GM19239 (cell line): ENCODE measurements at regions not wholly inside any gene's neighbourhood (a gene's known extent, or its start where the extent isn't known, plus 50 kb on each side); places are given as distances from the start of the nearest gene placed in this dataset.

Source experiments
- DNase-seq: peaks from one replicate; pipeline ENCODE4 v3.0.0; 2011; ENCODE audit warnings: low spot score; ENCODE audit not compliant: insufficient read length
- FAIRE-seq: peaks from 2 replicates; lab custom pipeline; 2011; peaks lifted over from hg19 to GRCh38; lab: Jason Lieb, UNC

DNA sequence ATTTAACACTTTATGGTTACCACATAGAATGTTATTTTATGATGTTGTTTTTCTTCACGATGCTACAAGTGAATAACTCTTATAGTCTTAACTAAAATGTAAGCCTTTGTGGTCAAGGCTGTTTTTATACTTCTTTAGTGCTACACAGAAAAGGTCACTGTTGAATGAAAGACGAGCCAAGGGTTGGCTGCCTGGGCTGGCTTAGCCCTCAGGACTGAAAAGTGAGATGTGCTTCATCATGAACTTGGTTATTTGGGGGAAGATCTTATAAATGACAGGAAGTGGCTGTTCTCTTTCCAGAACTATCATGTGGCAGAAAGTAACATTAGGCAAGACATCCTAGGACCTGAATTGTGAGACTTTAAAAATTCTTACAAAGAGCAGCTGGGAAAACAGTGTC lies 404.0 kb downstream of the BTBD3 start:
- DNase-seq (no peak), FAIRE-seq (no peak)

- DNase-seq (no peak), FAIRE-seq (no peak)
Observed at GRCh38 chr20:12327205-12327604, 409.5 kb downstream of the BTBD3 start.

DNA sequence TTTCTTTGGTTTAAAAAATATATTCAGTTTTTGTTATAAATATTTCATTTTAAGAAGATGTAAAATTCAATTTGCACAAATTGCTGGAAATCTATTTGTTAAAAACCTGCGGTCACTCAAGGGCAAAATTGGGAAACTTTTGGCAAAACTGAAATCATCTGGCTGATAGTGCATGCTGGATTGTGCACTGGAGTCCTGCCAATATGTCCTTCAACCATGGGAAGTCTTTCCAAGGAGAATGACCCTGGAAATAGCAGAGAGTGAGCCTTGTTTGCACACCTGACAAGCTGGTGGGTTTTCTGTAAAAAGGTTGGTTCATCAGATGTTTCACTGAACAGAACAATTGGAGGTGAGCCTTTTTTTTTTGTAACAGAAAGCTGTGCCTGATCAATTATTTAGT lies 413.5 kb downstream of the BTBD3 start:
- no peak for DNase-seq

GRCh38 chr20:12337601-12338000 lies 419.9 kb downstream of the BTBD3 start:
- FAIRE-seq: no peak

More for the DNA sequence above, 413.5 kb downstream of the BTBD3 start:
- no peak for FAIRE-seq

GRCh38 chr20:12345978-12346377 lies 428.3 kb downstream of the BTBD3 start:
- no peak for FAIRE-seq
- no peak for DNase-seq

More at GRCh38 chr20:12337601-12338000, 419.9 kb downstream of the BTBD3 start:
- DNase-seq: no peak

DNA sequence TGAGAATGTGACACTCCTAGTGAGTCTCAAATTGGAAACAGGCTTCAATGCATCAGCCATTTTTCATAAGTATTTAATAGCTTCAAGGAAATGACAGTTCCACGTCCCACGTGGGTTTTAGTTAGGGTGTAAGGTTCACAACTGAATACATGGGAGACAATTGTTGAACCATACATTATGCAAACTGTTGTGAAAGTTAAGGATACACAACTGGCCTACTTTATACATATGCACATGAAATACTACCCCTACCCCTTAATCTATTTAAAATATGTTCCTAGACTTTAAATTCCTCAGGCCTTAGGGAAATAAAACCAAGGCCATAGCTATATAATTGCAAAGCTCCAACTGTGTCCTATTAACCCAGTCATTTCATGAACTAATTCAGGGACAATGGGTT lies 436.1 kb downstream of the BTBD3 start:
- FAIRE-seq (no peak), DNase-seq (no peak)

DNA sequence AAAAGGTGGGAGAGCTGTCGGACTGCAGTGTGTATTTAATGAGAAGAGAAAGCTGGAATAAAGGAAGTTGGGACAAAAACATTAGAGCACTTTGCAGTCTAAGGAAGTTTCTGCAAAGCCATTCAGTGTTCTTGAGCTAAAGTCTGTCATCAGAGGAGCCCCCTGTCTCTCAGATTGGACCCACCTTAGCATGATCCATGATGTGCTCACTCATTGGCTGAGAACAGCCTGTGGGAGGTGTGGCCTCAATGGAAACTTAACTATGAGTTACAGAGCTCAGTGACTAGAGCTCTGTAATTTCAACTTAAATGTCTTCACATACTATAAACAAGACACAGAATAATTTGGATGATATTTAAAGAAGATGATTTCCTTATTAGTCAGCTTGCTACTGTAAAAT lies 437.0 kb downstream of the BTBD3 start:
- FAIRE-seq: no peak
- no peak for DNase-seq

GRCh38 chr20:12355185-12355584 lies 437.5 kb downstream of the BTBD3 start:
- no peak for DNase-seq
- no peak for FAIRE-seq

DNA sequence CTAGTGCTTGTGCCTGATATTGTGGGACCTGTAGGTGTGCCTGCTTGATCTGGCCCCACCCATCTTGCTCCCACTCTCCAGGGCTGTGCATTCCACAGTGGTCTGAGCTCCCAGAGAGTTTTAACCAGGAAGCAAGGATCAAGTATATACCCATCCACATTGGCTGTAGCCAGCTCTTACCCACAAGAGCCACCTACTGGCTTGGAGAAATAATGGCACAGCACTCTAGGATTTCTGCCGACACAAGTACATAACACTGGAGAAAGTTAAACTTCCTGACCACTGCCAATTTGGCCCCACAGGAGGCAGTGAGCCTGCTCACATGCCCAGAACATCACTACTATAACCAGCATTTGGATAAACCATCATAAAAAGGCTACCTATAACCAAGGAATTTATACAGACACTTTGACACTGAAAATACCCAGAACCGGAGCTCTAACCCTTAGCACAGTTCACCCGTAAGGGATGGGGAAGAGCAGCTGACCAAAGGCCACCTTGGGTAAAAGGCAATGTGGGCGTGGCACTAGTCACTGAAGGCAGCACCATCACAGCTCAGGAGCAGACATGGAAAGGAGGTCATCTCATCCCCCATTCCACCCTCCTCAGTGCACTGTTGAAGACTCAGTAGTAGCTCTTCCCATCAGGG lies 440.4 kb downstream of the BTBD3 start:
- FAIRE-seq (no peak), DNase-seq (no peak)

- DNase-seq (no peak), FAIRE-seq (no peak)
Observed at GRCh38 chr20:12358655-12359009, 440.9 kb downstream of the BTBD3 start.

- FAIRE-seq (no peak), DNase-seq (no peak)
Observed at GRCh38 chr20:12371990-12372389, 454.3 kb downstream of the BTBD3 start.

DNA sequence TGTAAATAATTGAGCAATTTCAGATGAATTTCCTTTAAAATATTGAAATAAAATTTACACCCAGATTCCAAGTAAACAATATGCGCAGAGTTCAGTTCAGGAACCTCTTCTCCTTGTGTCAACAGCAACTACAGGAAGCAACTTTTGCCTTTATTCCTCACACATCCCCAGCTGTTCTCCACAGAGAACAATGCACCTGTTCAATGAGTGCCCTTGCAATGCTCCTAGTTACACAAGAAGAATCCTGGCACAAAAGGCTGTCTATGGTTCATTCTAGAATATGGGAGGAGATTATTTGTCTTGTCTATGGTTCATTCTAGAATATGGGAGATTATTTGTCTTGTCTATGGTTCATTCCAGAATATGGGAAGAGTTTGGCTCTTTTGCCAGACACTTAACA lies 454.9 kb downstream of the BTBD3 start:
- FAIRE-seq (no peak), DNase-seq (no peak)

DNA sequence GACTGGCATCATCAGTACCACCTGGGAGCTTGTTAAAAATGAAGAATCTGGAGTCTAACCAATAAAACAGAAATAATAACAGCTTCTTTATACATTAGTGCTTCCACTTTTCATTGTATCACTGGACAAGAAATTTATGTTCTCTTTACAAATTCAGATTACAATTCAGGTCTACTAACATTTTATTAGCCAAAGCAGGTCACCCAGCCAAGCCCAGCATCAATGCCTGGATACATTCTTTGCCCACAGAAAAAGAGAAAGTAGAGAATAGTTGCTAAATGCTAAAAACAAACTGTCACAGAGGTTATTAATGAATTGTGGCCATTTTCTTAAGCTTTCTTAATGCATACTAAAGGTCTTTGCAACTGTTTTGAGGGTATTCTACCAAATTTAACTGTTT lies 458.3 kb downstream of the BTBD3 start:
- FAIRE-seq: no peak
- no peak for DNase-seq

GRCh38 chr20:12383821-12384220 lies 466.1 kb downstream of the BTBD3 start:
- DNase-seq (no peak), FAIRE-seq (no peak)

GRCh38 chr20:12386821-12387220 lies 469.1 kb downstream of the BTBD3 start:
- FAIRE-seq (no peak), DNase-seq (no peak)

- DNase-seq: no peak
- FAIRE-seq: no peak
Observed at GRCh38 chr20:12391099-12391498, 473.4 kb downstream of the BTBD3 start.

- FAIRE-seq (no peak), DNase-seq (no peak)
Observed at GRCh38 chr20:12394786-12395185, 477.1 kb downstream of the BTBD3 start.

- DNase-seq: no peak
- FAIRE-seq: no peak
Observed at GRCh38 chr20:12395353-12395752, 477.7 kb downstream of the BTBD3 start.

DNA sequence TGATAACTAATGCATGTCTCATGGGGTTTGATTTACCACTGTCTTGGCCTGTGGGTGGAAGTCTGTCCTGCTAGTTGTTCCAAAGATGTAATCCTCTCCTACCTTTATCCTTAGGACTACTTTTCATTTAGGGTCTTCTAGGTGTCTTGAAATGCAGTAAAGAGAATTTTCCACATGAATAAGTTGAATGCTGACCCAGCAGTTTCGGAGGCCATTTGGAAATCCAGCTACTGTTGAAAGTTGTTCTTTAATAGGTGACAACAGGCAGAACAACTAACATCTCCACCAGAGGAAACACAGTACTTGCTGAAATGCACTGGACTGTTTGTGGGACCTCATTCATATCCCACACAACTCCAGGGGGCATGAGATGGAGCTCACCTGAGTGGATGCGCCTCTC lies 478.1 kb downstream of the BTBD3 start:
- DNase-seq (no peak), FAIRE-seq (no peak)

DNA sequence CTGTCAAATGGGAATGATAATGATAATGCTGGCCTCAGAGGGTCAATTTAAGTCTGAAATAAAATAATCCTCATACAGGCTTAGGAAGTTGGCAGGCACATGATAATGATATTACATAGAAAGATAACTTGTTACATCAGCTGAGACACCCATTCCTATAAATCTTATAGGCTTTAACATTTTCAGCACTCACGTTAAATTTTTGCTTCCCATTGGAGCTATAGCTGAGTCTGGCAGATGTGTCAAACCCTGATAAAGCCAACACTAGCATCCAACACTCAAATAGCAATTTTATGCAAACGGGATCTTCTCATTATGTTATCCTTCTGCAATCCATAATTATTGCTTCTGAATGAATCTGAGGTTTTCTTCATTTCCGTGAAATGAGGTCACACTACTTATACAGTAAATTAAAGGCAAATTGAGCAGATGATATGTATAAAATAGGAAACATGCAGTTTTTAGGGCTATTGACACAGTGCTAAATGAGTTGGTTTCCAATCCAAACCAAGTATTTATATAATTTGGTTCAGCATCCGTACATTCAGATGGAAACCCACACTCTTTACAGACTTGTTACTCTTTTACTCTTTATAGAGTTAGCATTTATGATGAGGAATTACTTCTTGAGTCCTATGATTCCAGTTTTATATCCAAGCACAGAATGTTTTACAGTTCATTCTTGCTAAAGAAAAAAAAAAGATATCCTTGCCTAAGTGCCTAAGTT lies 481.6 kb downstream of the BTBD3 start:
- FAIRE-seq (no peak), DNase-seq (no peak)

- DNase-seq: no peak
Observed at GRCh38 chr20:12404941-12405340, 487.2 kb downstream of the BTBD3 start.

GRCh38 chr20:12406978-12407377 lies 489.3 kb downstream of the BTBD3 start:
- no peak for FAIRE-seq
- no peak for DNase-seq

More at GRCh38 chr20:12404941-12405340, 487.2 kb downstream of the BTBD3 start:
- FAIRE-seq: no peak
